Activated CD4-positive, alpha-beta T cell treated with anti-CD3 and anti-CD28 coated beads, Interleukin-2, Interleukin-4, amounts not matched to agents 100 ng/mL and 50 ng/mL, durations not matched to agents 16 hours and 8 hours (primary cell): ENCODE measurements at regions not wholly inside any gene's neighbourhood (a gene's known extent, or its start where the extent isn't known, plus 50 kb on each side); places are given as distances from the start of the nearest gene placed in this dataset.
"Not testable (repeated sequence)": the region's sequence is repeated elsewhere in the genome, so short reads cannot be mapped to it uniquely, and the experiment has no call there.

Source experiments
- DNase-seq: peaks from one replicate; pipeline ENCODE4 v3.0.0-alpha.2; 2020; ENCODE audit warnings: low spot score

- DNase-seq: no peak
Observed at GRCh38 chr10:37467246-37467645, 341.8 kb downstream of the ANKRD30A start.

- no peak for DNase-seq
Observed at GRCh38 chr10:37456456-37456855, 331.1 kb downstream of the ANKRD30A start.

GRCh38 chr10:37448161-37448560, 322.8 kb downstream of the ANKRD30A start:
- no peak for DNase-seq

GRCh38 chr10:37442882-37443281, 317.5 kb downstream of the ANKRD30A start:
- no peak for DNase-seq

- DNase-seq: not testable (repeated sequence)
Observed at GRCh38 chr10:37441224-37441623, 315.8 kb downstream of the ANKRD30A start.

GRCh38 chr10:37439826-37440225, 314.4 kb downstream of the ANKRD30A start:
- no peak for DNase-seq

GRCh38 chr10:37436357-37436756, 311.0 kb downstream of the ANKRD30A start:
- DNase-seq: no peak

- no peak for DNase-seq
Observed at GRCh38 chr10:37434091-37434490, 308.7 kb downstream of the ANKRD30A start.
